ENCODE measurements at regions not wholly inside any gene's neighbourhood (a gene's known extent, or its start where the extent isn't known, plus 50 kb on each side); places are given as distances from the start of the nearest gene placed in this dataset.

DNA sequence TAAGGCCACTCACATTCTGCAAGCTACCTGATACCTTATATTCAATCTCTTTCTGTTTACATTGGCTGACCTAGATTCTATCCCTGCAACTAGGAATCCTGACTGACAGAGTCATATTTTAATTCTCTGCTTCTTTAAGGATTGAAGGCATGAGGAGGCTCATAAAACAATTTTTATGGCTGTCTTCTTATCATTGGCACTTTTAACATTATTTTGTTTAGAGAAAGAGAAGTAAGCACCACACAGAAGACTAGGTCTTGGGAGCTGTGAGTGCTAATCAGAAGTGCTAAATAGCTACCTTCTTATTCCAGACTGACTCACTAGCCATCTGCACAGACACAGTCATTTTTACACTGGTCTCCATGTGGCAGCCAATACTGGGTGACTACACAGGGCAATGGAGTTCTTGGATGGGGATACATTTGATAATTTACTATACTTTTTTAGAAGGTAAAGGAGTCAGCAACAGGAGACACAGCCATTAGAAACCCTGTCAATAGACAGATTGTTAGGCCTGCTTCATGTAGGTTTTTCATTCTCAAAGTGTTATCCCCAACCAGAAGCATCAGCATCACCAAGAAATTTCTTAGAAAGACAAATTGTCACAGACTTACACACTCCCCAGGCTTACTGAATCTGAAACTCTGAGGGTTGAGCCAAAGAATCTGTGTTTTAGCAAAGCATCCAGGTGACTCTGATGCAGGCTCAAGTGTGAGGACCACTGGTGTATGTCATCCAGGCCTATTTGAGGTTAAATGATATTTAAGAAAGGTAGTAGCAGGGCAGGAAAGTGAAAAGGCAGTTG is 214.1 kb downstream of the DUSP6 start:
- peak in 1 of 2 donors; percentile 35 for ATAC-seq
- DNase-seq, result no peak
- intact Hi-C loops (cut with DNase I), result loop anchor here in 1 of 2 donors (5.0 kb wide), 1 partner anchor 214 kb away; the partner anchor contains the start of gene DUSP6

GRCh38 chr12:89135976-89136634 is 216.2 kb downstream of the DUSP6 start:
- ATAC-seq, result peak in 1 of 2 donors; percentile 36

GRCh38 chr12:89134213-89134770 is 218.0 kb downstream of the DUSP6 start:
- intact Hi-C loops (cut with DNase I), result no loop called here
- DNase-seq, result no peak
- ATAC-seq, result no peak

More at GRCh38 chr12:89135976-89136634, 216.2 kb downstream of the DUSP6 start:
- intact Hi-C loops (cut with DNase I), result loop anchor here in 1 of 2 donors (5.0 kb wide), 1 partner anchor 216 kb away; the partner anchor contains the start of gene DUSP6
- no peak for DNase-seq

GRCh38 chr12:89129167-89129870 is 223.0 kb downstream of the DUSP6 start:
- ATAC-seq (no peak), DNase-seq (no peak)
- intact Hi-C loops (cut with DNase I), result no loop called here

DNA sequence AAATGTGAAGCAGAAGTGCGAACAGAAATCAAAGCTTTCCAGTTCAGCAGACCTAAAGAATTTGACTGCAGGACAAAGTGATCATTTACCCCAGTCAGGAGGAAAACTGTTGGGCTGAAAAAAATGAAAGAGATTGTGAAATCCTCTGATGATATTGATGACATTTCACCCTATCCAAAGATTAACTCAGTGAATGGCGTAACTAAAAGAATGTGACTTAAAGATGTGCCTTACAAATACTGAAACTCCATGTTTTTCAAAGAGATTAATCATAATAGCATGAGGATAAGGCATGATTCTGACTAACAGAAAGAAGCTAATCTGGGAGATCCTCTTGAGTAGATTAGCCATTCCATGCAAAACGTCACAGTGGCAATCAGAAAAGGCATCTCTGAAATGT is 225.6 kb downstream of the DUSP6 start:
- intact Hi-C loops (cut with DNase I), result no loop called here
- DNase-seq (no peak), ATAC-seq (no peak)

DNA sequence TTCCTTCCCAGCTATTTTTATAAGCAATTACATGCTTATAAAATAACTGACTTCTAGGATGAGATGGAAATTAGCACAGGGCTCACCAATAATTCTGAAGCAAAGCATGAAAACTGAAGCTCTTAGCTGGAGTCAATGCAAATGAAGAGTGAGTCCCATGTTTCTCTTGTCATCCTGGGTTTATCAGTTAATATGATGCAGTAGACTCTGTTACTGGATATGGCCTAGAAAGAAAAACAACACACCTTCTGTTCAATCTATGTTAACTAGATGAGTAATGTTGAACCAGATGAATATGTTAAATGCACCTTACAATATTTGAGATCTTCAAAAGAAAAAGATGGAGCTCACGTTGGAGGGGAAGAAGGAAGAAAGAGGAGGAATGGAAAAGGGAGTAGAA is 229.4 kb downstream of the DUSP6 start:
- ATAC-seq (no peak), DNase-seq (no peak)
- intact Hi-C loops (cut with DNase I), result no loop called here

GRCh38 chr12:89117448-89118034 is 234.8 kb downstream of the DUSP6 start:
- DNase-seq, result no peak
- ATAC-seq, result no peak
- intact Hi-C loops (cut with DNase I), result no loop called here

- ATAC-seq, result no peak
- intact Hi-C loops (cut with DNase I), result no loop called here
Observed at GRCh38 chr12:89111964-89112363, 240.3 kb downstream of the DUSP6 start.

GRCh38 chr12:89108265-89108664 is 244.0 kb downstream of the DUSP6 start:
- no peak for ATAC-seq
- intact Hi-C loops (cut with DNase I), result no loop called here
- DNase-seq, result no peak

More at GRCh38 chr12:89111964-89112363, 240.3 kb downstream of the DUSP6 start:
- DNase-seq, result no peak

DNA sequence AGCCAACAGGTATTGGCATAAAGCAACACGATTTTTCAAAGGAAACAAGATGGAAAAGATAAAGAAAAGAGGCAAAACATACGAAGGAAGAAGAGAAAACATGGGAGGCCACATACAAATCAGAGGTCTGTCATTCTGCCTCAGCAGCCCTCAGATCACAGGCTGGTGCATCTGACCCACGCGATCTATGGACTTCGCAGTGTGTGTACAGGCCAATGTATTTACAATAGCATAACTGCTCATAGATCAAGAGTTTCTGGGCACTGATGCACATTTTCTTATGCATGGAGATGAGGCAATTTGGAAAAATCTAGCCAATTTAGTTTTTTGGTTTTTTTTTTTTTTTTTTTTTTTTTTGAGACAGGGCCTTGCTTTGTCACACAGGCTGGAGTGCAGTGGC is 245.4 kb downstream of the DUSP6 start:
- no peak for DNase-seq
- ATAC-seq, result no peak
- intact Hi-C loops (cut with DNase I), result no loop called here

DNA sequence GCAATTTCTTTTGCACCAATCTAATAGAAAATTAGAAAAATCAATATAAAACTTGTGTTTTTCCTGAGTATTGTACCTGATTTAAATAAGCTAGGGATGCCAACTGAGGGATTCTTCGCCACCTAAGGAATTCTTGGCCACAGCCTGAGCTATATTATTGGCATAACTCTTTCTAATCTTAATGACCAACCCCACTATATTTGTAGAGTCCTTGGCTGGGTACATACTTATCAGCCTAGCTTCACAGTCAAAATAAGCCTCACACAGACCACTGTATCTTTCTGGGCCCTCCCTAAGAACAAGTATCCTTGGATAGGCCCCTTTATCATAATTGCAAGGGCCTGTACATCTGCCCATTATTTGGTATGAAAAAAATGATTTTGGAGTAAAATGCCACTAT is 247.1 kb downstream of the DUSP6 start:
- DNase-seq, result no peak
- ATAC-seq, result no peak
- intact Hi-C loops (cut with DNase I), result no loop called here

DNA sequence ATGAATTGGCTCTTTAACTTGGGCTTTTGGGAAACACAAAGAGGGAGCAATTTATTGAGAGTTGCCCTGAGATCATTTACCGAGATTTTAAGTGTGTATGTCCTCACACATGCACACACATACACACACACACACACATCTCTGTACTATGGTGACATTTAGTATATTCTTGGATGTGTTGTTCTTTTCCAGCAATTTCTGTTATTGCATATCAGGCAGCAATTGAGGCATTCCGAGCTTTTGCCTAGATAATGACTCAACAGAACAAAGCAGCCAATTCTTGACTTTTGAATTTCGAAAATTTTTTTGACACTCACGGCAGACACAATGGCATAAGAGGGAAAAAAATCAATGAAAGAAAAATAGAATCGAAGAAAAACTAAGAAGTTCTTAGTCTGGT is 248.5 kb downstream of the DUSP6 start:
- peak in 1 of 2 donors; percentile 61 for ATAC-seq
- intact Hi-C loops (cut with DNase I), result no loop called here
- no peak for DNase-seq

DNA sequence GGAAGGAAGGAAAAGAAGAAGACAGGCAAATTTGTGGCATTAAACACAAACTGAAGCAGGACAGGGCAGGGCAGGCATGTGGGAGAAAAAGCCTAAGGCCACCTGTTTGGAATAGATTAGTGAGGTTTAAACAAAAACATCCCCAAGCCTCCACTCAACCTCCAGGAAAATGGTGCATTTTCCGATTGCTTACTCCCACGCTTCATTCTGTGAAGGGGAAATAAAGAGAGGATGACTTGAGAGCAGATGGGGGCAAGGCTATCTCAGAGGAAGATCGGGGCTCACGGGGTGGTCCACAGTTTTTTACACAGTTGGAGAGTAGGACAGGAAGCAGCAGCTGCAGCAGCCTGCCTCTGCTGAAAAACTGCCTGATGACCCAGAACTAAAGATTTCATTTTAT is 250.9 kb downstream of the DUSP6 start:
- intact Hi-C loops (cut with DNase I), result no loop called here
- ATAC-seq (no peak), DNase-seq (no peak)

DNA sequence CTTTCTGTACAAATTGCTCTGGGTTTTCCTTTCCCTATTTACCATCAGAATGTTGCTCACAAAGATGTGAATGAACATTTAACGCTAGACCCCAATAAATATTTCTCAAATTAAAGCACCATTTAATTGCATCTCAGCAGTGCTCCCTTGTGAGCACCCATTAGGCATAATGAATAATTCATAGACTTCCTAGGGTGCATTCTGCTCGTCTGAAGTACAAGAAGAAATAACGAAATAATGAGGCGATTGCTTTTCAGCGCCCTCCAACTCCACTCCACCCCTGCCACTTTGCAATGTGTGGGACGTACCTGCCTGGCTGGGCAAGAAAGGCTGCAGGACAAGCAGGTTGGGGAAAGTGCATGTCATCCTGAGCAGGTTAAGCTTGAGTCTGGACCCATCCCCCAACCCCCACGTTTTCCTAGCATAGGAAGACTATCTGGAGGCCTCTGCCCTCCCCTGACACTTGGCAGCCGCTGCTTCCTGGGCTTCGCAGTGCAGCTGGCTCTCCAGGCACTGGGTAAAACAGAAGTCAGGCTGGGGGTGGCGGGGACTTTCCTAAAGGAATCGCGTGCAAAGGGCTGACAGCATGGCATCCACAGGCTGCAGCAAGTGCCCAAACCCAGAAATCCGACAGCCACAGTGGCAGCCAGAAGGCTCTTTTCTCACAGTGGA is 253.7 kb downstream of the DUSP6 start:
- DNase-seq (no peak), ATAC-seq (peak; percentile 44 to 70)
- intact Hi-C loops (cut with DNase I), result no loop called here

DNA sequence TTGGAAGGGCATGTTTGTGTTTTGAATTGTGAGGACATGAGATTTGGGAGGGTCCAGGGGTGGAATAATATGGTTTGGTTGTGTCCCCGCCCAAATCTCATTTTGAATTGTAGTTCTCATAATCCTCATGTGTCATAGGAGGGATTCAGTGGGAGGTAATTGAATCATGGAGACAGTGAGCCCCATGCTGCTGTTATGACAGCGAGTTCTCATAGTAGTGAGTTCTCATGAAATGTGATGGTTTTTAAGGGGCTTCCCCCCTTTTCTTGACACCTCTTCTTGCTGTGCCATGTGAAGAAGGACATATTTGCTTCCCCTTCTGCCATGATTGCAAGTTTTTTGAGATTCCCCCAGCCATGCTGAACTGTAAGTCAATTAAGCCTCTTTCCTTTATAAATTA is 260.0 kb downstream of the DUSP6 start:
- no peak for ATAC-seq
- DNase-seq, result no peak
- intact Hi-C loops (cut with DNase I), result no loop called here

GRCh38 chr12:89091293-89091841 is 260.9 kb downstream of the DUSP6 start:
- DNase-seq, result no peak
- ATAC-seq, result no peak
- intact Hi-C loops (cut with DNase I), result no loop called here

GRCh38 chr12:89089264-89089663 is 263.0 kb downstream of the DUSP6 start:
- intact Hi-C loops (cut with DNase I), result no loop called here
- DNase-seq (no peak), ATAC-seq (no peak)

DNA sequence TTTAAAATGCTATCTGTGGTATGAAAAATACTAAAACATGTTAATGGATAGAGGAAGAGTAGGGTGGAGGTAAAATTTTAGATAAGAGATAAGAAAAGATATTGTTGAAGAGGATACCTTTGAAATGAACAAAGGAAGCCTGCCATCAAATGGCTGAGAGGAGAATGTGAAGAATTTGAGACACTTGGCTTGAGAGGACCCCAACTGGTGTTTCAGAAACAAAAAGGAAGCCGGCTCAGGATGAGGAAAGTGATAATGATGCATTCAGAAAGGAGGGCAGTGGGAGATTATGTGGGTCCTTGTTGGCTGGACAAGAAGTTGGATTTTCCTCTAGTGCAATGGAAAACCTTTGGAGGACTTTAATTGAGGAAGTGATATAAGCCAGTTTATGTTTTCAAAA is 264.4 kb downstream of the DUSP6 start:
- intact Hi-C loops (cut with DNase I), result no loop called here
- no peak for ATAC-seq

More for the DNA sequence above, 264.4 kb downstream of the DUSP6 start:
- DNase-seq, result no peak

Data from left cardiac atrium (tissue), 4 donors.